ENCODE measurements at regions not wholly inside any gene's neighbourhood (a gene's known extent, or its start where the extent isn't known, plus 50 kb on each side); places are given as distances from the start of the nearest gene placed in this dataset.

DNA sequence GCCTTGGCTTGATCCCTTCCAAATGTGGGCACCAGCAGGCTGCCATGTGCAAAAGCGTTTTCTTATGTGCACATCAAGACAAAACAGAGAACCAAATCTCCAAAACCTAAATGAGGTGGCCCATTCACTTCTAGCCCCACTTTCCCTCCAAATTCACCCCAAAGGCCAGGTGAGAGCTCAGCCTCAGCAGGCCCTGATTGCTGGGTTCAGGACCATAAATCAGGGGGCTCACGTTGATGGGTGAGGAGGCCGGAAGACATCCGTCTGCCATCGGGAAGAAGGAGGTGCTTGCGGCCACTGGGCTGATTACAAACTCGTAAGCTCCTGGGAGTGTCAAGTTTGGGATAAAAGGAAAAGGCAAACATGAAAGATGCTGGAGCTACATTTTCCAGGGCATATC, 86.7 kb upstream of the CLDN14 start:
- TF ChIP-seq, protein P1, sequence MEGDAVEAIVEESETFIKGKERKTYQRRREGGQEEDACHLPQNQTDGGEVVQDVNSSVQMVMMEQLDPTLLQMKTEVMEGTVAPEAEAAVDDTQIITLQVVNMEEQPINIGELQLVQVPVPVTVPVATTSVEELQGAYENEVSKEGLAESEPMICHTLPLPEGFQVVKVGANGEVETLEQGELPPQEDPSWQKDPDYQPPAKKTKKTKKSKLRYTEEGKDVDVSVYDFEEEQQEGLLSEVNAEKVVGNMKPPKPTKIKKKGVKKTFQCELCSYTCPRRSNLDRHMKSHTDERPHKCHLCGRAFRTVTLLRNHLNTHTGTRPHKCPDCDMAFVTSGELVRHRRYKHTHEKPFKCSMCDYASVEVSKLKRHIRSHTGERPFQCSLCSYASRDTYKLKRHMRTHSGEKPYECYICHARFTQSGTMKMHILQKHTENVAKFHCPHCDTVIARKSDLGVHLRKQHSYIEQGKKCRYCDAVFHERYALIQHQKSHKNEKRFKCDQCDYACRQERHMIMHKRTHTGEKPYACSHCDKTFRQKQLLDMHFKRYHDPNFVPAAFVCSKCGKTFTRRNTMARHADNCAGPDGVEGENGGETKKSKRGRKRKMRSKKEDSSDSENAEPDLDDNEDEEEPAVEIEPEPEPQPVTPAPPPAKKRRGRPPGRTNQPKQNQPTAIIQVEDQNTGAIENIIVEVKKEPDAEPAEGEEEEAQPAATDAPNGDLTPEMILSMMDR (IDR thresholded peaks at IDR 0.05; ENCODE audit: insufficient read depth, low read length), result no peak
- no peak for TF ChIP-seq REST (IDR thresholded peaks at IDR 0.05; ENCODE audit: insufficient replicate concordance, low read depth)
